ENCODE measurements at regions not wholly inside any gene's neighbourhood (a gene's known extent, or its start where the extent isn't known, plus 50 kb on each side); places are given as distances from the start of the nearest gene placed in this dataset.

DNA sequence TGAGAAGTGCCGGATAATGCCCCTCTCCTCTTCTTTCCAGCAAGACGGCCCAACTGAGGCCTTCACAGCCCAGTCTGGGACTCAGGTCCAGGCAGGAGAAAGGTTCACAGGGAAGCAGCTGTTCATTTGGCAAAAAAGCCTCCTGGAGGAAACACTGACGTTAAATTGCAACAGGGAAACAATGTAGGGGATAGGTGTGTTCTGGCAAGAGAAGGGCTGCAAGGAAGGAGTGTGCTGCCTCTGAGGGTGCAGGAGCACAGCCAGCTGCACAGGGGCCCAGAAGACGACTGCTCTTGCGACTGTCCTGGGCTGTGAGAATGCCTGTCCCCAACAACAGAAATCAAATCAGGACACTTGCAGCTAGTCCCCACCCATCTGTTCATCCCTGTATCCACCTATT lies 70.6 kb upstream of the PMEPA1 start:
- no peak overlapping the region for H3K27ac ChIP-seq

DNA sequence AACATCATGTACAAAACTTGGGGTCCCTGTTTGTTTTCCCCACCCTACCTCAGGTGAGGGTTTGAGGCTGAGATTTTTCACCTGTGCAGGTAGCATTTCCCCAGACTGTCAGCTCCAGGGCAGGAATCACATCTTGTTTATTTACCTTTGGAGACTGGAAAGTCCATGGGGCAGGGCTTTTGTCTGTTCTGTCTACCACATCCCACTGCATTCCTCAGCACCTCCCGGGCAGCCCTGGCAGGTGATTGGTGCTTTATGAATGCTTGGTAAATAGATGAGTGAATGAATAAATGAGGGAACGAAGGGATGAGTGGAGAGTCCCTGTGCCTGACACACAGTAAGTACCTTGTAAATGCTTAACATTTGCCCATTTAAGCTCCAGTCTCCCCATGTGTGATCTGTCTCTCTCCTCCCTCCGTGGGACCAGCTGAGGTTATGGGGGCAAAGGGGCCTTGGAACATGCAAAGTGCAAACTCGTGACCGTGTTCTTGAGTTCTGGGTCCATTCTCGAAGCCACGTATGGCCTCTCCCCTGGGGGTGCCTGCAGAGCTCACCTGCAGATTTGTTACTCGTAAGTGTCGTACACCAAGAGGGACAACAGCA lies 69.7 kb upstream of the PMEPA1 start:
- no peak overlapping the region for H3K4me3 ChIP-seq (ENCODE audit: low read depth, low read length)
- no peaks in the 10 kb centered on the region for H3K36me3 ChIP-seq
- no peak overlapping the region for H3K27ac ChIP-seq
- TF ChIP-seq, protein P1, sequence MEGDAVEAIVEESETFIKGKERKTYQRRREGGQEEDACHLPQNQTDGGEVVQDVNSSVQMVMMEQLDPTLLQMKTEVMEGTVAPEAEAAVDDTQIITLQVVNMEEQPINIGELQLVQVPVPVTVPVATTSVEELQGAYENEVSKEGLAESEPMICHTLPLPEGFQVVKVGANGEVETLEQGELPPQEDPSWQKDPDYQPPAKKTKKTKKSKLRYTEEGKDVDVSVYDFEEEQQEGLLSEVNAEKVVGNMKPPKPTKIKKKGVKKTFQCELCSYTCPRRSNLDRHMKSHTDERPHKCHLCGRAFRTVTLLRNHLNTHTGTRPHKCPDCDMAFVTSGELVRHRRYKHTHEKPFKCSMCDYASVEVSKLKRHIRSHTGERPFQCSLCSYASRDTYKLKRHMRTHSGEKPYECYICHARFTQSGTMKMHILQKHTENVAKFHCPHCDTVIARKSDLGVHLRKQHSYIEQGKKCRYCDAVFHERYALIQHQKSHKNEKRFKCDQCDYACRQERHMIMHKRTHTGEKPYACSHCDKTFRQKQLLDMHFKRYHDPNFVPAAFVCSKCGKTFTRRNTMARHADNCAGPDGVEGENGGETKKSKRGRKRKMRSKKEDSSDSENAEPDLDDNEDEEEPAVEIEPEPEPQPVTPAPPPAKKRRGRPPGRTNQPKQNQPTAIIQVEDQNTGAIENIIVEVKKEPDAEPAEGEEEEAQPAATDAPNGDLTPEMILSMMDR (IDR thresholded peaks at IDR 0.05; ENCODE audit: low read depth, low read length), result no peak
- no peak for DNase-seq
- H3K9me3 ChIP-seq (ENCODE audit: severe bottlenecking), result no peaks in the 10 kb centered on the region
- H3K27me3 ChIP-seq (ENCODE audit: insufficient read depth, low read depth, severe bottlenecking), result no peaks in the 10 kb centered on the region

More for the DNA sequence above, 70.6 kb upstream of the PMEPA1 start:
- no peaks in the 10 kb centered on the region for H3K36me3 ChIP-seq
- no peak overlapping the region for H3K4me3 ChIP-seq (ENCODE audit: low read depth, low read length)
- TF ChIP-seq, protein P1 (IDR thresholded peaks at IDR 0.05; ENCODE audit: low read depth, low read length), result no peak
- H3K9me3 ChIP-seq (ENCODE audit: severe bottlenecking), result no peaks in the 10 kb centered on the region
- no peaks in the 10 kb centered on the region for H3K27me3 ChIP-seq (ENCODE audit: insufficient read depth, low read depth, severe bottlenecking)
- DNase-seq, result no peak

DNA sequence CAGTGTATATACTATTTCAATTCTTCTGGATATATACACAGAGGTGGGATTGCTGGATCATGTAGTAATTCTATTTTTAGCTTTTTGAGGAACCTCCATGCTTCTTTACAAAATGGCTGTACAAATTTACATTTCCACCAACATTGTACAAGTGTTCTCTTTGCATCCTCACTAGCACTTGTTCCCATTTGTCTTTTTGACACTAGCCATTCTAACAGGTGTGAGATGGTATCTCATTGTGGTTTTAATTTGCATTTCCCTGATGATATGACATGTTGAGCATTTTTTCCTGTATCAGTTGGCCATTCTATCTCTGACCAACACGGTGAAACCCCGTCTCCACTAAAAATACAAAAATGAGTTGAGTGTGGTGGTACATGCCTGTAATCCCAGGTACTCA lies 68.1 kb upstream of the PMEPA1 start:
- Histone ChIP-seq H3K36me3 (no peaks in the 10 kb centered on the region), H3K27ac (no peak overlapping the region), H3K4me3 (ENCODE audit: low read depth, low read length) (no peak overlapping the region), H3K27me3 (ENCODE audit: insufficient read depth, low read depth, severe bottlenecking) (no peaks in the 10 kb centered on the region), H3K9me3 (ENCODE audit: severe bottlenecking) (no peaks in the 10 kb centered on the region)
- TF ChIP-seq, protein P1 (IDR thresholded peaks at IDR 0.05; ENCODE audit: low read depth, low read length), result no peak
- no peak for DNase-seq

GRCh38 chr20:57774951-57775350 lies 65.1 kb upstream of the PMEPA1 start:
- H3K27ac ChIP-seq, result no peak overlapping the region
- H3K27me3 ChIP-seq (ENCODE audit: insufficient read depth, low read depth, severe bottlenecking), result no peaks in the 10 kb centered on the region
- no peaks in the 10 kb centered on the region for H3K36me3 ChIP-seq
- no peak for DNase-seq
- no peak overlapping the region for H3K4me3 ChIP-seq (ENCODE audit: low read depth, low read length)
- TF ChIP-seq, protein P1 (IDR thresholded peaks at IDR 0.05; ENCODE audit: low read depth, low read length), result no peak
- no peaks in the 10 kb centered on the region for H3K9me3 ChIP-seq (ENCODE audit: severe bottlenecking)

GRCh38 chr20:57774111-57774880 lies 64.5 kb upstream of the PMEPA1 start:
- no peak overlapping the region for H3K27ac ChIP-seq
- no peak for DNase-seq
- TF ChIP-seq, protein P1 (IDR thresholded peaks at IDR 0.05; ENCODE audit: low read depth, low read length), result no peak
- no peaks in the 10 kb centered on the region for H3K36me3 ChIP-seq
- H3K27me3 ChIP-seq (ENCODE audit: insufficient read depth, low read depth, severe bottlenecking), result no peaks in the 10 kb centered on the region
- H3K9me3 ChIP-seq (ENCODE audit: severe bottlenecking), result no peaks in the 10 kb centered on the region
- H3K4me3 ChIP-seq (ENCODE audit: low read depth, low read length), result no peak overlapping the region

All from WERI-Rb-1 (cell line).